GM23338 (cell line): ENCODE measurements at regions not wholly inside any gene's neighbourhood (a gene's known extent, or its start where the extent isn't known, plus 50 kb on each side); places are given as distances from the start of the nearest gene placed in this dataset.
A peak's percentile ranks its signal among the peaks of the same experiment; 100 is the strongest.

ENCODE experiments used
- ATAC-seq: fragments of 200-7000 bp; cut with Tn5 transposase; 3 replicates; pipeline ENCODE4 v1.9.1; 2020
- DNase-seq: peaks from one replicate; pipeline ENCODE4 v3.0.0-alpha.2; 2015; ENCODE audit warnings: low spot score
- H2AFZ ChIP-seq: fragments of 200-600 bp; sonication (generic); 2 replicates; pipeline ENCODE4 v1.8.0; 2016; ENCODE audit warnings: antibody characterized with exemption, mild to moderate bottlenecking, moderate library complexity
- H3F3A ChIP-seq: fragments of 200-600 bp; sonication (generic); replicated peaks from 2 replicates; pipeline ENCODE4 v1.8.0; 2017; ENCODE audit warnings: antibody characterized with exemption, mixed run types, low read depth
- H3K27ac ChIP-seq: fragments of 200-600 bp; sonication (generic); 2 replicates; pipeline ENCODE4 v1.6.1; 2016; ENCODE audit warnings: low read depth
- H3K27me3 ChIP-seq: fragments of 200-600 bp; sonication (generic); 2 replicates; pipeline ENCODE4 v1.8.0; 2016; ENCODE audit warnings: mild to moderate bottlenecking, mixed run types, moderate library complexity; ENCODE audit not compliant: insufficient read depth
- H3K36me3 ChIP-seq: fragments of 200-600 bp; sonication (generic); 2 replicates; pipeline ENCODE4 v1.8.0; 2016; ENCODE audit warnings: mild to moderate bottlenecking; ENCODE audit not compliant: insufficient read depth
- H3K4me1 ChIP-seq: fragments of 200-600 bp; sonication (generic); 2 replicates; pipeline ENCODE4 v1.8.0; 2016; ENCODE audit warnings: mild to moderate bottlenecking, moderate library complexity; ENCODE audit not compliant: insufficient read depth
- H3K4me2 ChIP-seq: fragments of 200-600 bp; sonication (generic); 2 replicates; pipeline ENCODE4 v1.7.1; 2017; ENCODE audit warnings: mixed run types
- H3K4me3 ChIP-seq: fragments of 200-600 bp; sonication (generic); 2 replicates; pipeline ENCODE4 v1.6.1; 2016; ENCODE audit warnings: mixed run types
- H3K79me2 ChIP-seq: fragments of 200-600 bp; sonication (generic); replicated peaks from 2 replicates; pipeline ENCODE4 v1.8.0; 2017; ENCODE audit warnings: mild to moderate bottlenecking; ENCODE audit not compliant: insufficient read depth
- H3K9me2 ChIP-seq: fragments of 200-600 bp; sonication (generic); 2 replicates; pipeline ENCODE4 v1.8.0; 2017; ENCODE audit not compliant: insufficient read depth
- H4K20me1 ChIP-seq: fragments of 200-600 bp; sonication (generic); replicated peaks from 2 replicates; pipeline ENCODE4 v1.8.0; 2017; ENCODE audit warnings: mild to moderate bottlenecking; ENCODE audit not compliant: insufficient read depth
- H3K27ac Mint-ChIP-seq: 2 replicates; pipeline ENCODE4 v1.8.0; 2020; ENCODE audit warnings: inconsistent platforms, mild to moderate bottlenecking, moderate library complexity, mixed read lengths
- H3K27me3 Mint-ChIP-seq: 3 replicates; pipeline ENCODE4 v1.8.0; 2022; ENCODE audit warnings: low read depth, mild to moderate bottlenecking, moderate library complexity, mixed read lengths, inconsistent platforms; ENCODE audit not compliant: insufficient read depth, poor library complexity
- H3K36me3 Mint-ChIP-seq: 3 replicates; pipeline ENCODE4 v1.8.0; 2021; ENCODE audit warnings: low read depth, mild to moderate bottlenecking, inconsistent platforms, moderate library complexity, mixed read lengths
- H3K4me1 Mint-ChIP-seq: 3 replicates; pipeline ENCODE4 v1.8.0; 2020; ENCODE audit warnings: mild to moderate bottlenecking, inconsistent platforms, mixed read lengths
- H3K4me3 Mint-ChIP-seq: 3 replicates; pipeline ENCODE4 v1.8.0; 2021; ENCODE audit warnings: moderate library complexity, mild to moderate bottlenecking, inconsistent platforms, mixed read lengths
- H3K9me3 Mint-ChIP-seq: 3 replicates; pipeline ENCODE4 v1.8.0; 2020; ENCODE audit warnings: moderate library complexity, mild to moderate bottlenecking, inconsistent platforms, mixed read lengths
- CREB1 ChIP-seq: fragments of 250-450 bp; sonication (Bioruptor Pico); IDR thresholded peaks from 2 replicates; pipeline ENCODE4 v1.5.0; 2020; ENCODE audit warnings: low read depth, mild to moderate bottlenecking, moderate library complexity
- EZH2 ChIP-seq: fragments of 200-600 bp; sonication (generic); IDR thresholded peaks from one replicate; pipeline ENCODE4 v1.8.0; 2017; ENCODE audit warnings: antibody characterized with exemption, mild to moderate bottlenecking, low read depth; ENCODE audit not compliant: unreplicated experiment
- EZH2phosphoT487 ChIP-seq: fragments of 200-600 bp; sonication (generic); IDR thresholded peaks from one replicate; pipeline ENCODE4 v1.8.1; 2018; ENCODE audit warnings: antibody characterized with exemption; ENCODE audit not compliant: unreplicated experiment
- NANOG ChIP-seq: IDR thresholded peaks from 2 replicates; pipeline ENCODE4 v1.6.1; 2016; ENCODE audit warnings: antibody characterized with exemption, borderline replicate concordance
- STAT1 ChIP-seq: IDR thresholded peaks from one replicate; pipeline ENCODE4 v1.6.1; 2016; ENCODE audit warnings: antibody characterized with exemption; ENCODE audit not compliant: unreplicated experiment
- ZNF114 ChIP-seq: fragments of 250-450 bp; sonication (Bioruptor Pico); IDR thresholded peaks from 2 replicates; pipeline ENCODE4 v1.5.0; 2020; ENCODE audit warnings: mild to moderate bottlenecking, moderate library complexity
- ZNF331 ChIP-seq: fragments of 250-450 bp; sonication (Bioruptor Pico); IDR thresholded peaks from 2 replicates; pipeline ENCODE4 v1.5.0; 2020; ENCODE audit warnings: low read depth, mild to moderate bottlenecking, moderate library complexity
- TF ChIP-seq, protein P1 (sequence below): IDR thresholded peaks from one replicate; pipeline ENCODE4 v1.6.1; 2018; ENCODE audit warnings: antibody characterized with exemption; ENCODE audit not compliant: unreplicated experiment
- TF ChIP-seq, protein P2 (sequence below): IDR thresholded peaks from 2 replicates; pipeline ENCODE4 v1.6.1; 2016; ENCODE audit warnings: antibody characterized with exemption
- TF ChIP-seq, protein P3 (sequence below), 2 experiments: fragments of 200-600 bp in 1 of 2; sonication (generic) in 1 of 2; conservative IDR thresholded peaks; 2 replicates each; pipeline versions ENCODE4 v1.5.1 to v1.6.1; 2016 to 2017; ENCODE audit warnings: antibody characterized with exemption in 2 of 2, low read depth in 2 of 2, mild to moderate bottlenecking in 2 of 2, moderate library complexity in 1 of 2
- TF ChIP-seq, protein P4 (sequence below): fragments of 250-450 bp; sonication (Bioruptor Pico); IDR thresholded peaks from 2 replicates; pipeline ENCODE4 v1.5.0; 2020; ENCODE audit warnings: mild to moderate bottlenecking, moderate library complexity

DNA sequence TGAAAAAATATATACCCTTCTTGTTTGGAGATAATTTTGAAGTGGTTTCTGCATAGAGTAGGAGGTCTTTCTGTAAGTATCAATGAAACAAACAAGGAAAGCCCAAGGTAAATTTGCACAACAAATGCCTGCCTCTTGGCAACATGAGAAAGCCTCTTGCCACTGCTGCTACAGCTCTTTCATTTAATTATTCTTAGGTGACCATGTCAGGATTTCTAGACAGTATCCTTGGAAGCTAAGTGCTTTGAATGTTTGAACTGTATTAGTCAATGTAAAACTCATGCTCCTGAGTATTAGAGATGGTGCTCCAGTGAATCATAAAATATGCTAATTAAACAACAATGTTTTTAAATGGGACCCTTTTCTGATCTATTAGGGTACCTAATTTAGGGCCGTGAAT is 81.2 kb upstream of the ITGB1 start (continued):
- TF ChIP-seq, protein P1, sequence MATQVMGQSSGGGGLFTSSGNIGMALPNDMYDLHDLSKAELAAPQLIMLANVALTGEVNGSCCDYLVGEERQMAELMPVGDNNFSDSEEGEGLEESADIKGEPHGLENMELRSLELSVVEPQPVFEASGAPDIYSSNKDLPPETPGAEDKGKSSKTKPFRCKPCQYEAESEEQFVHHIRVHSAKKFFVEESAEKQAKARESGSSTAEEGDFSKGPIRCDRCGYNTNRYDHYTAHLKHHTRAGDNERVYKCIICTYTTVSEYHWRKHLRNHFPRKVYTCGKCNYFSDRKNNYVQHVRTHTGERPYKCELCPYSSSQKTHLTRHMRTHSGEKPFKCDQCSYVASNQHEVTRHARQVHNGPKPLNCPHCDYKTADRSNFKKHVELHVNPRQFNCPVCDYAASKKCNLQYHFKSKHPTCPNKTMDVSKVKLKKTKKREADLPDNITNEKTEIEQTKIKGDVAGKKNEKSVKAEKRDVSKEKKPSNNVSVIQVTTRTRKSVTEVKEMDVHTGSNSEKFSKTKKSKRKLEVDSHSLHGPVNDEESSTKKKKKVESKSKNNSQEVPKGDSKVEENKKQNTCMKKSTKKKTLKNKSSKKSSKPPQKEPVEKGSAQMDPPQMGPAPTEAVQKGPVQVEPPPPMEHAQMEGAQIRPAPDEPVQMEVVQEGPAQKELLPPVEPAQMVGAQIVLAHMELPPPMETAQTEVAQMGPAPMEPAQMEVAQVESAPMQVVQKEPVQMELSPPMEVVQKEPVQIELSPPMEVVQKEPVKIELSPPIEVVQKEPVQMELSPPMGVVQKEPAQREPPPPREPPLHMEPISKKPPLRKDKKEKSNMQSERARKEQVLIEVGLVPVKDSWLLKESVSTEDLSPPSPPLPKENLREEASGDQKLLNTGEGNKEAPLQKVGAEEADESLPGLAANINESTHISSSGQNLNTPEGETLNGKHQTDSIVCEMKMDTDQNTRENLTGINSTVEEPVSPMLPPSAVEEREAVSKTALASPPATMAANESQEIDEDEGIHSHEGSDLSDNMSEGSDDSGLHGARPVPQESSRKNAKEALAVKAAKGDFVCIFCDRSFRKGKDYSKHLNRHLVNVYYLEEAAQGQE: no peak
- no peak for TF ChIP-seq NANOG
- TF ChIP-seq ZNF331 (CRISPR knock-in tag): no peak

DNA sequence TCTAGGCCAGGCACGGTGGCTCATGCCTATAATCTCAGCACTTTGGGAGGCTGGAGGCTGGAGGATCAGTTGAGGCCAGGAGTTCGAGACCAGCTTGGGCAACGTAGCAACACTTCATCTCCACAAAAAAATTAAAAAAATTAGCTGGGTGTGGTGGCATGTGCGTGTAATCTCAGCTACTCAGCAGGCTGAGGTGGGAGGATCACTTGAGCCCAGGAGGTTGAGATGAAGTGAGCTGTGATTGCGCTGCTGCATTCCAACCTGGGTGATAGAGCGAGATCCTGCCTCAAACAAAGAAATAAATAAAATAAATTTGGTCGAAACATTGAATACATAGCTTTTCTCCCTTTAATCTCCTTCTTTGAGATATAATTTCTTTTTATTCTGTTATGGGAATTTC is 80.6 kb upstream of the ITGB1 start:
- H4K20me1 ChIP-seq: no peaks in the 10 kb centered on the region
- no peaks in the 10 kb centered on the region for H3K27me3 ChIP-seq
- H3K36me3 Mint-ChIP-seq: peaks cover 6% of the 10 kb centered on the region; the same call in 1 of the 3 replicates
- H3K27ac ChIP-seq: no peak overlapping the region
- no peaks in the 10 kb centered on the region; the same call in 1 of the 2 replicates for H3K36me3 ChIP-seq
- peaks cover 5% of the 10 kb centered on the region for H3K27me3 Mint-ChIP-seq
- H2AFZ ChIP-seq: no peak overlapping the region
- ATAC-seq (no peak), DNase-seq (no peak)
- no peaks in the 10 kb centered on the region for H3F3A ChIP-seq
- H3K4me3 ChIP-seq: no peak overlapping the region
- H3K79me2 ChIP-seq: no peaks in the 10 kb centered on the region
- no peak overlapping the region for H3K27ac Mint-ChIP-seq
- no peaks in the 10 kb centered on the region for H3K9me2 ChIP-seq
- peaks cover 36% of the 10 kb centered on the region for H3K4me1 Mint-ChIP-seq
- no peak overlapping the region for H3K4me3 Mint-ChIP-seq
- H3K4me2 ChIP-seq: peak overlapping the region; percentile 43
- H3K4me1 ChIP-seq: peaks cover 34% of the 10 kb centered on the region
- H3K9me3 Mint-ChIP-seq: peaks cover 12% of the 10 kb centered on the region; the same call in 2 of the 3 replicates
- TF ChIP-seq STAT1: no peak
- TF ChIP-seq, protein P2, sequence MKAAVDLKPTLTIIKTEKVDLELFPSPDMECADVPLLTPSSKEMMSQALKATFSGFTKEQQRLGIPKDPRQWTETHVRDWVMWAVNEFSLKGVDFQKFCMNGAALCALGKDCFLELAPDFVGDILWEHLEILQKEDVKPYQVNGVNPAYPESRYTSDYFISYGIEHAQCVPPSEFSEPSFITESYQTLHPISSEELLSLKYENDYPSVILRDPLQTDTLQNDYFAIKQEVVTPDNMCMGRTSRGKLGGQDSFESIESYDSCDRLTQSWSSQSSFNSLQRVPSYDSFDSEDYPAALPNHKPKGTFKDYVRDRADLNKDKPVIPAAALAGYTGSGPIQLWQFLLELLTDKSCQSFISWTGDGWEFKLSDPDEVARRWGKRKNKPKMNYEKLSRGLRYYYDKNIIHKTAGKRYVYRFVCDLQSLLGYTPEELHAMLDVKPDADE: no peak
- TF ChIP-seq ZNF114 (CRISPR knock-in tag): no peak
- no peak for TF ChIP-seq ZNF331 (CRISPR knock-in tag)
- TF ChIP-seq, protein P3, sequence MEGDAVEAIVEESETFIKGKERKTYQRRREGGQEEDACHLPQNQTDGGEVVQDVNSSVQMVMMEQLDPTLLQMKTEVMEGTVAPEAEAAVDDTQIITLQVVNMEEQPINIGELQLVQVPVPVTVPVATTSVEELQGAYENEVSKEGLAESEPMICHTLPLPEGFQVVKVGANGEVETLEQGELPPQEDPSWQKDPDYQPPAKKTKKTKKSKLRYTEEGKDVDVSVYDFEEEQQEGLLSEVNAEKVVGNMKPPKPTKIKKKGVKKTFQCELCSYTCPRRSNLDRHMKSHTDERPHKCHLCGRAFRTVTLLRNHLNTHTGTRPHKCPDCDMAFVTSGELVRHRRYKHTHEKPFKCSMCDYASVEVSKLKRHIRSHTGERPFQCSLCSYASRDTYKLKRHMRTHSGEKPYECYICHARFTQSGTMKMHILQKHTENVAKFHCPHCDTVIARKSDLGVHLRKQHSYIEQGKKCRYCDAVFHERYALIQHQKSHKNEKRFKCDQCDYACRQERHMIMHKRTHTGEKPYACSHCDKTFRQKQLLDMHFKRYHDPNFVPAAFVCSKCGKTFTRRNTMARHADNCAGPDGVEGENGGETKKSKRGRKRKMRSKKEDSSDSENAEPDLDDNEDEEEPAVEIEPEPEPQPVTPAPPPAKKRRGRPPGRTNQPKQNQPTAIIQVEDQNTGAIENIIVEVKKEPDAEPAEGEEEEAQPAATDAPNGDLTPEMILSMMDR (conservative IDR thresholded peaks at IDR 0.05; ENCODE audit: low read depth in 2 of 2): no peak
- no peak for TF ChIP-seq CREB1
- TF ChIP-seq, protein P4, sequence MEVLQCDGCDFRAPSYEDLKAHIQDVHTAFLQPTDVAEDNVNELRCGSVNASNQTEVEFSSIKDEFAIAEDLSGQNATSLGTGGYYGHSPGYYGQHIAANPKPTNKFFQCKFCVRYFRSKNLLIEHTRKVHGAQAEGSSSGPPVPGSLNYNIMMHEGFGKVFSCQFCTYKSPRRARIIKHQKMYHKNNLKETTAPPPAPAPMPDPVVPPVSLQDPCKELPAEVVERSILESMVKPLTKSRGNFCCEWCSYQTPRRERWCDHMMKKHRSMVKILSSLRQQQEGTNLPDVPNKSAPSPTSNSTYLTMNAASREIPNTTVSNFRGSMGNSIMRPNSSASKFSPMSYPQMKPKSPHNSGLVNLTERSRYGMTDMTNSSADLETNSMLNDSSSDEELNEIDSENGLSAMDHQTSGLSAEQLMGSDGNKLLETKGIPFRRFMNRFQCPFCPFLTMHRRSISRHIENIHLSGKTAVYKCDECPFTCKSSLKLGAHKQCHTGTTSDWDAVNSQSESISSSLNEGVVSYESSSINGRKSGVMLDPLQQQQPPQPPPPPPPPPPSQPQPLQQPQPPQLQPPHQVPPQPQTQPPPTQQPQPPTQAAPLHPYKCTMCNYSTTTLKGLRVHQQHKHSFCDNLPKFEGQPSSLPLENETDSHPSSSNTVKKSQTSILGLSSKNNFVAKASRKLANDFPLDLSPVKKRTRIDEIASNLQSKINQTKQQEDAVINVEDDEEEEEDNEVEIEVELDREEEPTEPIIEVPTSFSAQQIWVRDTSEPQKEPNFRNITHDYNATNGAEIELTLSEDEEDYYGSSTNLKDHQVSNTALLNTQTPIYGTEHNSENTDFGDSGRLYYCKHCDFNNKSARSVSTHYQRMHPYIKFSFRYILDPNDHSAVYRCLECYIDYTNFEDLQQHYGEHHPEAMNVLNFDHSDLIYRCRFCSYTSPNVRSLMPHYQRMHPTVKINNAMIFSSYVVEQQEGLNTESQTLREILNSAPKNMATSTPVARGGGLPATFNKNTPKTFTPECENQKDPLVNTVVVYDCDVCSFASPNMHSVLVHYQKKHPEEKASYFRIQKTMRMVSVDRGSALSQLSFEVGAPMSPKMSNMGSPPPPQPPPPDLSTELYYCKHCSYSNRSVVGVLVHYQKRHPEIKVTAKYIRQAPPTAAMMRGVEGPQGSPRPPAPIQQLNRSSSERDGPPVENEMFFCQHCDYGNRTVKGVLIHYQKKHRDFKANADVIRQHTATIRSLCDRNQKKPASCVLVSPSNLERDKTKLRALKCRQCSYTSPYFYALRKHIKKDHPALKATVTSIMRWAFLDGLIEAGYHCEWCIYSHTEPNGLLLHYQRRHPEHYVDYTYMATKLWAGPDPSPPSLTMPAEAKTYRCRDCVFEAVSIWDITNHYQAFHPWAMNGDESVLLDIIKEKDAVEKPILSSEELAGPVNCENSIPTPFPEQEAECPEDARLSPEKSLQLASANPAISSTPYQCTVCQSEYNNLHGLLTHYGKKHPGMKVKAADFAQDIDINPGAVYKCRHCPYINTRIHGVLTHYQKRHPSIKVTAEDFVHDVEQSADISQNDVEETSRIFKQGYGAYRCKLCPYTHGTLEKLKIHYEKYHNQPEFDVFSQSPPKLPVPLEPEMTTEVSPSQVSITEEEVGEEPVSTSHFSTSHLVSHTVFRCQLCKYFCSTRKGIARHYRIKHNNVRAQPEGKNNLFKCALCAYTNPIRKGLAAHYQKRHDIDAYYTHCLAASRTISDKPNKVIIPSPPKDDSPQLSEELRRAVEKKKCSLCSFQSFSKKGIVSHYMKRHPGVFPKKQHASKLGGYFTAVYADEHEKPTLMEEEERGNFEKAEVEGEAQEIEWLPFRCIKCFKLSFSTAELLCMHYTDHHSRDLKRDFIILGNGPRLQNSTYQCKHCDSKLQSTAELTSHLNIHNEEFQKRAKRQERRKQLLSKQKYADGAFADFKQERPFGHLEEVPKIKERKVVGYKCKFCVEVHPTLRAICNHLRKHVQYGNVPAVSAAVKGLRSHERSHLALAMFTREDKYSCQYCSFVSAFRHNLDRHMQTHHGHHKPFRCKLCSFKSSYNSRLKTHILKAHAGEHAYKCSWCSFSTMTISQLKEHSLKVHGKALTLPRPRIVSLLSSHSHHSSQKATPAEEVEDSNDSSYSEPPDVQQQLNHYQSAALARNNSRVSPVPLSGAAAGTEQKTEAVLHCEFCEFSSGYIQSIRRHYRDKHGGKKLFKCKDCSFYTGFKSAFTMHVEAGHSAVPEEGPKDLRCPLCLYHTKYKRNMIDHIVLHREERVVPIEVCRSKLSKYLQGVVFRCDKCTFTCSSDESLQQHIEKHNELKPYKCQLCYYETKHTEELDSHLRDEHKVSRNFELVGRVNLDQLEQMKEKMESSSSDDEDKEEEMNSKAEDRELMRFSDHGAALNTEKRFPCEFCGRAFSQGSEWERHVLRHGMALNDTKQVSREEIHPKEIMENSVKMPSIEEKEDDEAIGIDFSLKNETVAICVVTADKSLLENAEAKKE (CRISPR knock-in tag): no peak
- TF ChIP-seq EZH2: no peak
- TF ChIP-seq NANOG: no peak
- no peak for TF ChIP-seq EZH2phosphoT487
